Gastroesophageal sphincter (tissue), 3 donors: ENCODE measurements at regions not wholly inside any gene's neighbourhood (a gene's known extent, or its start where the extent isn't known, plus 50 kb on each side); places are given as distances from the start of the nearest gene placed in this dataset.

Experiments
- CTCF ChIP-seq, 4 experiments: fragments of 200-600 bp in 2 of 4; fragments of 450-650 bp in 2 of 4; sonication (generic) in 1 of 4; IDR thresholded peaks; one replicate each; pipeline ENCODE4 v1.5.1; 2017 to 2019; ENCODE audit warnings: antibody characterized with exemption in 4 of 4, mild to moderate bottlenecking in 2 of 4, moderate library complexity in 2 of 4
- EP300 ChIP-seq: sonication (generic); formaldehyde crosslinking; IDR thresholded peaks from one replicate; pipeline ENCODE4 v1.6.1; 2017; ENCODE audit warnings: antibody characterized with exemption, mild to moderate bottlenecking
- POLR2A ChIP-seq, 2 donors: fragments of 450-650 bp; IDR thresholded peaks; one replicate each; pipeline ENCODE4 v1.6.1; 2017; ENCODE audit warnings: antibody characterized with exemption in 2 of 2, mild to moderate bottlenecking in 2 of 2, moderate library complexity in 1 of 2
- POLR2AphosphoS5 ChIP-seq: sonication (generic); formaldehyde crosslinking; IDR thresholded peaks from one replicate; pipeline ENCODE4 v1.6.1; 2017; ENCODE audit warnings: antibody characterized with exemption

GRCh38 chr6:66699385-66699784 is 992.4 kb upstream of the EYS start:
- TF ChIP-seq POLR2AphosphoS5 (no peak), POLR2A (IDR thresholded peaks at IDR 0.05) (no peak), CTCF (IDR thresholded peaks at IDR 0.05) (no peak), EP300 (no peak)
